ENCODE measurements at regions not wholly inside any gene's neighbourhood (a gene's known extent, or its start where the extent isn't known, plus 50 kb on each side); places are given as distances from the start of the nearest gene placed in this dataset.

- no peaks in the 10 kb centered on the region for H3K4me1 ChIP-seq
- H3K27me3 ChIP-seq, result no peaks in the 10 kb centered on the region
- TF ChIP-seq POLR2AphosphoS5 (IDR thresholded peaks at IDR 0.05; ENCODE audit: insufficient read depth in 1 of 2, low read depth in 1 of 2) (no peak), POLR2A (IDR thresholded peaks at IDR 0.05) (no peak), CTCF (IDR thresholded peaks at IDR 0.05) (no peak)
- DNase-seq (ENCODE audit: extremely low spot score in 2 of 2), result no peak
- H3K4me3 ChIP-seq, result no peak overlapping the region
- H3K36me3 ChIP-seq, result no peaks in the 10 kb centered on the region
- H3K27ac ChIP-seq, result no peak overlapping the region
- intact Hi-C loops (cut with DNase I), result no loop called here
- no peaks in the 10 kb centered on the region for H3K9me3 ChIP-seq
These were observed 137.2 kb upstream of the WDR1 start for GRCh38 chr4:10253765-10254164.

DNA sequence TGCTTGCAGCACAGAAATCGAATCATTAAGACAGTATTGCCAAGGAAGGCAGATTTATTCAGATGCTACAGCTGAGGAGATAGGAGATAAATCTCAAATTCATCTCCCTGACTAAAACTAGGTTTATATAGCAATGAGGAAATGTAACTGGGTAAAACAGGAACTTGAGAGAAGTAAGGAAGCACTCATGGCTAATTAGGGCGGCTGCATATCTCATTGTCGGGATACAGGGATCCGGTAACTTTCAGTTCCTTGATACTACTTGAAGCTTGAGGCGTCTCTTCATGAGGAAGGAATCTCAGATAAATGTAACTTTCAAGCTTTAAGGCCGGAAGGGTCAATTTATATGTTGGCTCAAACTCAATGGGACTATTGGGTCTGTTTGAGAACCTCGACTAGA lies 129.2 kb upstream of the WDR1 start:
- TF ChIP-seq POLR2A (IDR thresholded peaks at IDR 0.05), result no peak
- no peak for TF ChIP-seq POLR2AphosphoS5 (IDR thresholded peaks at IDR 0.05; ENCODE audit: insufficient read depth in 1 of 2, low read depth in 1 of 2)
- TF ChIP-seq CTCF (IDR thresholded peaks at IDR 0.05), result no peak
- intact Hi-C loops (cut with DNase I), result no loop called here
- DNase-seq (ENCODE audit: extremely low spot score in 2 of 2), result no peak
- no peaks in the 10 kb centered on the region for H3K4me1 ChIP-seq
- no peaks in the 10 kb centered on the region for H3K36me3 ChIP-seq
- no peak overlapping the region for H3K27ac ChIP-seq
- no peaks in the 10 kb centered on the region for H3K9me3 ChIP-seq
- no peak overlapping the region for H3K4me3 ChIP-seq
- H3K27me3 ChIP-seq, result no peaks in the 10 kb centered on the region

DNA sequence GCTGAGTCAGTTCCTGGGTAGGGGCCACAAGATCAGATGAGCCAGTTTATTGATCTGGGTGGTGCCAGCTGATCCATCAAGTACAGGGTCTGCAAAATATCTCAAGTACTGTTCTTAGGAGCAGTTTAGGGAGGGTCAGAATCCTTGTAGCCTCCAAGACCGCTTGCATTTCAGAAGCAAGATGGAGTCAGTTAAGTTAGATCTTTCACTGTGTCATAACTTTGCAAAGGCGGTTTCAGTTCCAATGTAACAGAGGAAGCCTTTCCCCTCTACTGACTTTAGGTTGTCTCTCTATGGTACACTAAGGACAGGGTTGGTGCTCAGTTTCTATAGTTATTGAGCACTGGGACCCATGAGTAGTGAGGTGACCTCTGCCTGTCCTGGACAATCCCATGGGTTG lies 127.3 kb upstream of the WDR1 start:
- Histone ChIP-seq H3K36me3 (no peaks in the 10 kb centered on the region), H3K9me3 (no peaks in the 10 kb centered on the region), H3K4me1 (no peaks in the 10 kb centered on the region), H3K27me3 (no peaks in the 10 kb centered on the region), H3K4me3 (no peak overlapping the region), H3K27ac (no peak overlapping the region)
- intact Hi-C loops (cut with DNase I), result no loop called here
- DNase-seq (ENCODE audit: extremely low spot score in 2 of 2), result no peak
- TF ChIP-seq POLR2A (IDR thresholded peaks at IDR 0.05) (no peak), POLR2AphosphoS5 (IDR thresholded peaks at IDR 0.05; ENCODE audit: insufficient read depth in 1 of 2, low read depth in 1 of 2) (no peak), CTCF (IDR thresholded peaks at IDR 0.05) (no peak)

DNA sequence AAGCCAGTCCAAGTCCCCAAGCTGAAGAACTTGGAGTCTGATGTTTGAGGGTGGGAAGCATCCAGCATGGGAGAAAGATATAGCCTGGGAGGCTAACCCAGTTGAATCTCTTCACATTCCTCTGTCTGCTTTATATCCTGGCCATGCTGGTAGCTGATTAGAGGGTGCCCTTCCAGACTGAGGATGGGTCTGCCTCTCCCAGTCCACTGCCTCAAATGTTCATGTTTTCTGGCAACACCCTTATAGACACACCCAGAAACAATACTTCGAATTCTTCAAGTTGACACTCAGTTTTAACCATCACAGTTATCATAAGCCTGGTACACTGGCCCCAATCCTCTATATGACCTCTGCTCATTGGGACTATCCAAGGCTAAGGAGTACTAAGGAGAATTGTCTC lies 124.1 kb upstream of the WDR1 start:
- no peaks in the 10 kb centered on the region for H3K4me1 ChIP-seq
- H3K27me3 ChIP-seq, result no peaks in the 10 kb centered on the region
- H3K36me3 ChIP-seq, result no peaks in the 10 kb centered on the region
- H3K4me3 ChIP-seq, result no peak overlapping the region
- no peak for DNase-seq (ENCODE audit: extremely low spot score in 2 of 2)
- intact Hi-C loops (cut with DNase I), result no loop called here
- no peak overlapping the region for H3K27ac ChIP-seq
- no peak for TF ChIP-seq POLR2AphosphoS5 (IDR thresholded peaks at IDR 0.05; ENCODE audit: insufficient read depth in 1 of 2, low read depth in 1 of 2)
- no peak for TF ChIP-seq POLR2A (IDR thresholded peaks at IDR 0.05)
- no peak for TF ChIP-seq CTCF (IDR thresholded peaks at IDR 0.05)
- H3K9me3 ChIP-seq, result no peaks in the 10 kb centered on the region

DNA sequence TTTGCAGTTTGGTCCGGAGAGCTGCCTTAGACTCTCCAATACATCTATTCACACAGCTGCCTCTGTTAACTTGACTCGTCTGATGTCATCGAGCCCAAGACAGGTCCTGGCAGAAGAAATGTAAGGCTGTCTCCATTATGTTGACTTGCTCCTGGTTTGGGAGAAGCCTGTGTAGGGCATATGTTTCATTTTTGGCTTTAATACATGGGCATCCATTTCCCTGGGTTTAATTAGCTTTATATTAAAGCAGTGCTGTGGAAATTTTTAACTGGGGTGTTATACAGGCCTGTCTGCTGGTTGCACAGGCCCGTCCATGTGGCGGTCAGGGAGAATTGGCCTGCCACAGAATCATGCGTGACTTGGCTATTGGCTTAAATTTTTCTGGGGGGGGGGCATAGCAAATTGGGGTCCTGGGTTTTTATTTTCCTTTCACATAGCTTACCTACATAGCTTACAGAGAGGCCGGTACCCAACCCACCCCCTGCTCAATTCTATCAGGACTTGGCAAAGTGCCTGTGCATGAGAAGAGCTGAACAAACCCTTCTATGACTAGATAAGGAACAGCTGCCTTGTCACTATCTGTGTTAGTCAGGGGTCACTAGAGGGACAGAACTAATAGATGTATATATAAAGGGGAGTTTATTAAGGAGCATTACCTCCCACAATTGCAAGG lies 123.5 kb upstream of the WDR1 start:
- Histone ChIP-seq H3K27me3 (no peaks in the 10 kb centered on the region), H3K9me3 (no peaks in the 10 kb centered on the region), H3K27ac (no peak overlapping the region), H3K36me3 (no peaks in the 10 kb centered on the region), H3K4me1 (no peaks in the 10 kb centered on the region), H3K4me3 (no peak overlapping the region)
- TF ChIP-seq POLR2A (IDR thresholded peaks at IDR 0.05) (no peak), POLR2AphosphoS5 (IDR thresholded peaks at IDR 0.05; ENCODE audit: insufficient read depth in 1 of 2, low read depth in 1 of 2) (no peak), CTCF (IDR thresholded peaks at IDR 0.05) (no peak)
- intact Hi-C loops (cut with DNase I), result no loop called here
- no peak for DNase-seq (ENCODE audit: extremely low spot score in 2 of 2)

Data from vagina (tissue), 2 donors.